Keratinocyte (primary cell): ENCODE measurements at regions not wholly inside any gene's neighbourhood (a gene's known extent, or its start where the extent isn't known, plus 50 kb on each side); places are given as distances from the start of the nearest gene placed in this dataset.

Source experiments
- DNase-seq: peaks from one replicate; pipeline ENCODE4 v3.0.0-alpha.2; 2011; ENCODE audit warnings: low read depth, missing footprints, low spot score
- FAIRE-seq: peaks from 2 replicates; lab custom pipeline; 2011; peaks lifted over from hg19 to GRCh38; lab: Jason Lieb, UNC
- H2AFZ ChIP-seq: 2 replicates; pipeline ENCODE4 v1.6.0; 2012; ENCODE audit warnings: low read length, control low read depth, inconsistent platforms; ENCODE audit not compliant: control insufficient read depth
- H3K27ac ChIP-seq: 2 replicates; pipeline ENCODE4 v1.5.1; 2011; ENCODE audit warnings: low read length; ENCODE audit not compliant: control insufficient read depth, insufficient read depth
- H3K27me3 ChIP-seq: 3 replicates; pipeline ENCODE4 v1.6.0; 2011; ENCODE audit warnings: low read length; ENCODE audit not compliant: control insufficient read depth, insufficient read depth; ENCODE audit errors: extremely low read depth
- H3K36me3 ChIP-seq, 2 experiments: 2 replicates in 1 of 2; 3 replicates in 1 of 2; pipeline ENCODE4 v1.5.1; 2011; ENCODE audit warnings: low read length in 2 of 2, mild to moderate bottlenecking in 1 of 2; ENCODE audit not compliant: control insufficient read depth in 2 of 2, insufficient read depth in 2 of 2; ENCODE audit errors: extremely low read depth in 1 of 2
- H3K4me1 ChIP-seq: 3 replicates; pipeline ENCODE4 v1.5.1; 2011; ENCODE audit warnings: low read length; ENCODE audit not compliant: control insufficient read depth, insufficient read depth; ENCODE audit errors: extremely low read depth
- H3K4me2 ChIP-seq: 3 replicates; pipeline ENCODE4 v1.6.0; 2011; ENCODE audit warnings: low read depth, low read length; ENCODE audit not compliant: control insufficient read depth, insufficient read depth; ENCODE audit errors: extremely low read depth
- H3K4me3 ChIP-seq, 3 experiments: fragments of 200-600 bp in 1 of 3; sonication (generic) in 1 of 3; 2 replicates in 2 of 3; 3 replicates in 1 of 3; pipeline ENCODE4 v1.5.1; 2011 to 2016; ENCODE audit warnings: low read length in 3 of 3, mild to moderate bottlenecking in 3 of 3, control low read depth in 2 of 3, inconsistent platforms in 1 of 3, low read depth in 1 of 3, mixed read lengths in 1 of 3, mixed run types in 1 of 3, moderate library complexity in 1 of 3; ENCODE audit not compliant: control insufficient read depth in 2 of 3, insufficient read depth in 2 of 3; ENCODE audit errors: extremely low read depth in 1 of 3
- H3K79me2 ChIP-seq: 2 replicates; pipeline ENCODE4 v1.6.0; 2012; ENCODE audit warnings: low read length; ENCODE audit not compliant: control insufficient read depth, insufficient read depth
- H3K9ac ChIP-seq: 3 replicates; pipeline ENCODE4 v1.6.0; 2011; ENCODE audit warnings: low read length; ENCODE audit not compliant: control insufficient read depth, insufficient read depth; ENCODE audit errors: extremely low read depth
- H3K9me1 ChIP-seq: 3 replicates; pipeline ENCODE4 v1.6.0; 2011; ENCODE audit warnings: low read length; ENCODE audit not compliant: control insufficient read depth, insufficient read depth; ENCODE audit errors: extremely low read depth
- H3K9me3 ChIP-seq: 2 replicates; pipeline ENCODE4 v1.5.1; 2012; ENCODE audit warnings: low read depth, low read length; ENCODE audit not compliant: control insufficient read depth
- H4K20me1 ChIP-seq: 3 replicates; pipeline ENCODE4 v1.6.0; 2011; ENCODE audit warnings: low read length; ENCODE audit not compliant: control insufficient read depth, insufficient read depth; ENCODE audit errors: extremely low read depth
- EZH2 ChIP-seq: IDR thresholded peaks from one replicate; pipeline ENCODE4 v1.6.1; 2012; ENCODE audit warnings: inconsistent platforms, mild to moderate bottlenecking, low read length, moderate library complexity
- dilution Hi-C: fragments of 300-500 bp; cut with MboI; formaldehyde crosslinking; loops from one replicate; pipeline ENCODE4 v1.7.0; 2020; ENCODE audit warnings: low sequenced_read_pairs; ENCODE audit not compliant: extremely low pct_ligation_motif_present
- TF ChIP-seq, protein P1 (sequence below), 3 experiments: IDR thresholded peaks in 1 of 3; conservative IDR thresholded peaks in 1 of 3; optimal IDR thresholded peaks in 1 of 3; 2 replicates in 2 of 3; 3 replicates in 1 of 3; pipeline versions ENCODE3 to v1.5.1; 2011; ENCODE audit warnings: low read length in 3 of 3, mild to moderate bottlenecking in 3 of 3, moderate library complexity in 2 of 3, control low read depth in 1 of 3, inconsistent platforms in 1 of 3; ENCODE audit not compliant: insufficient read depth in 2 of 3; ENCODE audit errors: extremely low read depth in 1 of 3

DNA sequence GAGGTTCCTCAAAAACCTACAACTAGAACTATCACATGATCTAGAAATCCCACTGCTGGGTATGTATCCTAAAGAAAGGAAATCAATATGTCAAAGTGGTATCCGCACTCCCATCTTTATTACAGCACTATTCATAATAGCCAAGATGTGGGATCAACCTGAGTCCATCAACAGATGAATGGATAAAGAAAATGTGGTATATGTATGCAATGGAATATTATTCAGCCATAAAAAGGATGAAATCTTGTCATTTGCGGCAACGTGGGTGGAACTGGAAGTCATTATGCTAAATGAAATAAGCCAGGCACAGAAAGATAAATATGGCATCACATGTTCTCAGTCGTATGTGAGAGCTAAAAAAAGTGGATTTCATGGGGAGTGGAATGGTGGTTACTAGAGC is 77.5 kb upstream of the DIO3 start:
- H3K9ac ChIP-seq: no peak overlapping the region
- no peaks in the 10 kb centered on the region for H3K9me1 ChIP-seq
- dilution Hi-C loops: no loop called here
- H3K4me2 ChIP-seq: no peak overlapping the region
- no peak overlapping the region for H3K27ac ChIP-seq
- no peak for TF ChIP-seq EZH2
- TF ChIP-seq, protein P1, sequence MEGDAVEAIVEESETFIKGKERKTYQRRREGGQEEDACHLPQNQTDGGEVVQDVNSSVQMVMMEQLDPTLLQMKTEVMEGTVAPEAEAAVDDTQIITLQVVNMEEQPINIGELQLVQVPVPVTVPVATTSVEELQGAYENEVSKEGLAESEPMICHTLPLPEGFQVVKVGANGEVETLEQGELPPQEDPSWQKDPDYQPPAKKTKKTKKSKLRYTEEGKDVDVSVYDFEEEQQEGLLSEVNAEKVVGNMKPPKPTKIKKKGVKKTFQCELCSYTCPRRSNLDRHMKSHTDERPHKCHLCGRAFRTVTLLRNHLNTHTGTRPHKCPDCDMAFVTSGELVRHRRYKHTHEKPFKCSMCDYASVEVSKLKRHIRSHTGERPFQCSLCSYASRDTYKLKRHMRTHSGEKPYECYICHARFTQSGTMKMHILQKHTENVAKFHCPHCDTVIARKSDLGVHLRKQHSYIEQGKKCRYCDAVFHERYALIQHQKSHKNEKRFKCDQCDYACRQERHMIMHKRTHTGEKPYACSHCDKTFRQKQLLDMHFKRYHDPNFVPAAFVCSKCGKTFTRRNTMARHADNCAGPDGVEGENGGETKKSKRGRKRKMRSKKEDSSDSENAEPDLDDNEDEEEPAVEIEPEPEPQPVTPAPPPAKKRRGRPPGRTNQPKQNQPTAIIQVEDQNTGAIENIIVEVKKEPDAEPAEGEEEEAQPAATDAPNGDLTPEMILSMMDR (optimal IDR thresholded peaks at IDR 0.05 in 1 of 3, IDR thresholded peaks at IDR 0.05 in 1 of 3, conservative IDR thresholded peaks at IDR 0.05 in 1 of 3; ENCODE audit: extremely low read depth in 1 of 3, insufficient read depth in 2 of 3, low read length in 3 of 3): no peak
- H4K20me1 ChIP-seq: no peaks in the 10 kb centered on the region
- H3K4me3 ChIP-seq: no peak overlapping the region
- no peaks in the 10 kb centered on the region for H3K79me2 ChIP-seq
- H2AFZ ChIP-seq: no peak overlapping the region
- no peaks in the 10 kb centered on the region for H3K36me3 ChIP-seq
- DNase-seq (no peak), FAIRE-seq (no peak)
- H3K4me1 ChIP-seq: no peaks in the 10 kb centered on the region
- H3K9me3 ChIP-seq: no peaks in the 10 kb centered on the region
- H3K27me3 ChIP-seq: no peaks in the 10 kb centered on the region

DNA sequence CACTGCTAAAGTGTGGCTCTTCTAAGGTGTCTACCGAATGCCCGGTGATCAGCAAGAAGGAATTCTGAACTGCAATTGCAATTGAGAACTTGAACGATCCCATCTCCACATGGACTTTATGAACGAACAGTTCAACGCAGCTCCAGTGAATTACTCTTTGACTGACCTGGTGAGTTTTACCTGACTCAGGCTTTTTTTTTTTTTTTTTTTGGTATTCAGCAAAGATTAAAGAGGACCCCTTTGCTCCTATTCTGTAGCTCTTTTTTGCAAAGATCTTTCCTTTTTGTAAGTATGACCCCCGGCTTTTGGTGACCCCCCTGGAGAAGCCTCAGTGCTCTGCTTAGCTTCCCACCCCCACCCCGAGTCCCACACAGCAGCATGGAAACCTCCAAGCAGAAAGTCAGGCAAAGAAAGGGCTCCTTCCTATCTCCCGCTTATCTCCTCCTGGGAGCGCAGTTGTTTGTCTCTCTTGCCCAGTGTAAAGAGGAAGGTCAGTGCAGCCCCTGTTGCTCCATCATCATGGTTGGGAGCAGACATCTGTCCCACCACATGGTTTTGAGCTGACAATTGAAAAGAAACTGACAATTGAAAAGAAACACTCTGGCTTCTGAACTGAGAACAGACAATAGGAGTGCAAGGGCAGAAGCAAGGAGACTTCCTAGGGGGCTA is 72.1 kb upstream of the DIO3 start:
- no peak overlapping the region for H2AFZ ChIP-seq
- H4K20me1 ChIP-seq: no peaks in the 10 kb centered on the region
- H3K9ac ChIP-seq: no peak overlapping the region
- no peaks in the 10 kb centered on the region for H3K27me3 ChIP-seq
- H3K4me3 ChIP-seq: no peak overlapping the region
- H3K36me3 ChIP-seq: no peaks in the 10 kb centered on the region
- no peaks in the 10 kb centered on the region for H3K9me1 ChIP-seq
- no peak for FAIRE-seq
- peaks cover 3% of the 10 kb centered on the region for H3K9me3 ChIP-seq
- DNase-seq: no peak
- H3K79me2 ChIP-seq: no peaks in the 10 kb centered on the region
- H3K4me1 ChIP-seq: no peaks in the 10 kb centered on the region
- dilution Hi-C loops: no loop called here
- H3K4me2 ChIP-seq: no peak overlapping the region
- no peak overlapping the region for H3K27ac ChIP-seq
- no peak for TF ChIP-seq EZH2

DNA sequence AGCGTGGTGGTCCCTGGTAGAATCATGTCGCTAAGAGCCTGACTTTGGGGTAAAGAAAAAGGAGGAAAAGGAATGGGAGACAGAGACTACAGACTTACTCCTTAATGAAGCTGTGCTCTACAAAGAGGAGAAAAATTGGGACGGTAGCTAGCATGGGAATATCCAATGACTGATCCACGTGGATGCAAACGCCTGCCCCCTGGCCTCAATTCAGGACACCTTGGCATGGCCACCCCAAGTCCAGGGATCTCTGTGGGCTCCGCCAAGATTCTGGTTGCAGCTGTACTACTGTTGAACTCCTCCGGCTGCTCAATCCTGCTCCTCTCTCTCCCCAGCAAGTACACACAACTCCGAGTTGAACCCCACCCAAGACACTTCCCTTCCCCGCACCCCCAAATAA is 70.5 kb upstream of the DIO3 start:
- no peaks in the 10 kb centered on the region for H3K79me2 ChIP-seq
- TF ChIP-seq EZH2: no peak
- TF ChIP-seq, protein P1 (optimal IDR thresholded peaks at IDR 0.05 in 1 of 3, IDR thresholded peaks at IDR 0.05 in 1 of 3, conservative IDR thresholded peaks at IDR 0.05 in 1 of 3; ENCODE audit: extremely low read depth in 1 of 3, insufficient read depth in 2 of 3, low read length in 3 of 3): no peak
- peaks cover 3% of the 10 kb centered on the region for H3K9me3 ChIP-seq
- no peaks in the 10 kb centered on the region for H3K4me1 ChIP-seq
- H3K9ac ChIP-seq: no peak overlapping the region
- H3K36me3 ChIP-seq: no peaks in the 10 kb centered on the region
- H2AFZ ChIP-seq: no peak overlapping the region
- dilution Hi-C loops: no loop called here
- no peak overlapping the region for H3K4me2 ChIP-seq
- no peaks in the 10 kb centered on the region for H3K27me3 ChIP-seq
- no peak overlapping the region for H3K4me3 ChIP-seq
- DNase-seq: no peak
- no peak overlapping the region for H3K27ac ChIP-seq
- H4K20me1 ChIP-seq: no peaks in the 10 kb centered on the region
- H3K9me1 ChIP-seq: no peaks in the 10 kb centered on the region
- FAIRE-seq: no peak
